Endothelial cell (in vitro differentiated cells): ENCODE measurements at regions not wholly inside any gene's neighbourhood (a gene's known extent, or its start where the extent isn't known, plus 50 kb on each side); places are given as distances from the start of the nearest gene placed in this dataset.
"Not testable (repeated sequence)": the region's sequence is repeated elsewhere in the genome, so short reads cannot be mapped to it uniquely, and the experiment has no call there.

Experiments
- DNase-seq: peaks from one replicate; pipeline ENCODE4 v3.0.0; 2021; ENCODE audit warnings: low spot score
- H3K27ac Mint-ChIP-seq: one replicate; pipeline ENCODE4 v1.8.0; 2021; ENCODE audit warnings: mixed read lengths, inconsistent platforms; ENCODE audit not compliant: unreplicated experiment
- H3K27me3 Mint-ChIP-seq: one replicate; pipeline ENCODE4 v1.8.0; 2021; ENCODE audit warnings: mild to moderate bottlenecking, moderate library complexity, mixed read lengths, inconsistent platforms; ENCODE audit not compliant: unreplicated experiment
- H3K36me3 Mint-ChIP-seq: one replicate; pipeline ENCODE4 v1.8.0; 2021; ENCODE audit warnings: mild to moderate bottlenecking, low read depth, mixed read lengths, inconsistent platforms; ENCODE audit not compliant: unreplicated experiment
- H3K4me1 Mint-ChIP-seq: one replicate; pipeline ENCODE4 v1.8.0; 2021; ENCODE audit warnings: mild to moderate bottlenecking, mixed read lengths, inconsistent platforms; ENCODE audit not compliant: unreplicated experiment
- H3K4me3 Mint-ChIP-seq: one replicate; pipeline ENCODE4 v1.8.0; 2021; ENCODE audit warnings: mild to moderate bottlenecking, mixed read lengths, inconsistent platforms; ENCODE audit not compliant: unreplicated experiment
- H3K9me3 Mint-ChIP-seq: one replicate; pipeline ENCODE4 v1.8.0; 2021; ENCODE audit warnings: mixed read lengths, inconsistent platforms; ENCODE audit not compliant: unreplicated experiment
- CTCF ChIP-seq: fragments of 200-600 bp; sonication (generic); IDR thresholded peaks from one replicate; pipeline ENCODE4 v1.5.0; 2021; ENCODE audit warnings: antibody characterized with exemption; ENCODE audit not compliant: unreplicated experiment

GRCh38 chr2:67579806-67580205 is 182.7 kb downstream of the ETAA1 start:
- peaks cover 11% of the 10 kb centered on the region for H3K36me3 Mint-ChIP-seq
- no peaks in the 10 kb centered on the region for H3K27me3 Mint-ChIP-seq
- H3K27ac Mint-ChIP-seq, result no peak overlapping the region
- H3K4me3 Mint-ChIP-seq, result no peak overlapping the region
- DNase-seq, result no peak
- H3K9me3 Mint-ChIP-seq, result peaks cover 4% of the 10 kb centered on the region
- no peak for TF ChIP-seq CTCF
- H3K4me1 Mint-ChIP-seq, result no peaks in the 10 kb centered on the region

- DNase-seq, result no peak
- Mint-ChIP-seq H3K27ac (no peak overlapping the region), H3K4me3 (no peak overlapping the region), H3K36me3 (peaks cover 16% of the 10 kb centered on the region), H3K9me3 (peaks cover 10% of the 10 kb centered on the region), H3K4me1 (no peaks in the 10 kb centered on the region), H3K27me3 (no peaks in the 10 kb centered on the region)
- TF ChIP-seq CTCF, result no peak
Observed at GRCh38 chr2:67581751-67582150, 184.6 kb downstream of the ETAA1 start.

- H3K27ac Mint-ChIP-seq, result no peak overlapping the region
- no peaks in the 10 kb centered on the region for H3K4me1 Mint-ChIP-seq
- no peak for DNase-seq
- H3K36me3 Mint-ChIP-seq, result peaks cover 20% of the 10 kb centered on the region
- H3K4me3 Mint-ChIP-seq, result no peak overlapping the region
- TF ChIP-seq CTCF, result no peak
- H3K27me3 Mint-ChIP-seq, result no peaks in the 10 kb centered on the region
- H3K9me3 Mint-ChIP-seq, result peaks cover 10% of the 10 kb centered on the region
Observed at GRCh38 chr2:67583185-67583584, 186.1 kb downstream of the ETAA1 start.

GRCh38 chr2:67585400-67585799 is 188.3 kb downstream of the ETAA1 start:
- peaks cover 20% of the 10 kb centered on the region for H3K36me3 Mint-ChIP-seq
- no peak for DNase-seq
- no peaks in the 10 kb centered on the region for H3K27me3 Mint-ChIP-seq
- no peak overlapping the region for H3K4me3 Mint-ChIP-seq
- peaks cover 10% of the 10 kb centered on the region for H3K9me3 Mint-ChIP-seq
- no peak overlapping the region for H3K27ac Mint-ChIP-seq
- H3K4me1 Mint-ChIP-seq, result no peaks in the 10 kb centered on the region
- no peak for TF ChIP-seq CTCF

- H3K9me3 Mint-ChIP-seq, H3K4me1 Mint-ChIP-seq, DNase-seq, H3K27me3 Mint-ChIP-seq, H3K4me3 Mint-ChIP-seq, H3K27ac Mint-ChIP-seq: not testable (repeated sequence)
- H3K36me3 Mint-ChIP-seq, result peaks cover 18% of the 10 kb centered on the region
Observed at GRCh38 chr2:67589121-67589520, 192.0 kb downstream of the ETAA1 start.

GRCh38 chr2:67594522-67594921 is 197.4 kb downstream of the ETAA1 start:
- DNase-seq, H3K36me3 Mint-ChIP-seq, H3K9me3 Mint-ChIP-seq, H3K27ac Mint-ChIP-seq, H3K4me1 Mint-ChIP-seq, H3K4me3 Mint-ChIP-seq, H3K27me3 Mint-ChIP-seq: not testable (repeated sequence)
